Activated naive CD8-positive, alpha-beta T cell (primary cell): ENCODE measurements at regions not wholly inside any gene's neighbourhood (a gene's known extent, or its start where the extent isn't known, plus 50 kb on each side); places are given as distances from the start of the nearest gene placed in this dataset.

Source experiments
- H3K27ac Mint-ChIP-seq: one replicate; pipeline ENCODE4 v1.8.0; 2021; ENCODE audit warnings: mixed read lengths
- H3K27me3 Mint-ChIP-seq: one replicate; pipeline ENCODE4 v1.8.0; 2021; ENCODE audit warnings: mixed read lengths
- H3K36me3 Mint-ChIP-seq: one replicate; pipeline ENCODE4 v1.8.0; 2021; ENCODE audit warnings: mixed read lengths
- H3K4me1 Mint-ChIP-seq: one replicate; pipeline ENCODE4 v1.8.0; 2021; ENCODE audit warnings: low read depth, mixed read lengths
- H3K4me3 Mint-ChIP-seq: one replicate; pipeline ENCODE4 v1.8.0; 2021; ENCODE audit warnings: mild to moderate bottlenecking, mixed read lengths
- H3K9me3 Mint-ChIP-seq: one replicate; pipeline ENCODE4 v1.8.0; 2021; ENCODE audit warnings: low read depth, mixed read lengths

GRCh38 chr7:22663357-22663718 is 63.7 kb upstream of the IL6 start:
- H3K9me3 Mint-ChIP-seq, result no peaks in the 10 kb centered on the region
- peaks cover 9% of the 10 kb centered on the region for H3K27me3 Mint-ChIP-seq
- no peaks in the 10 kb centered on the region for H3K36me3 Mint-ChIP-seq
- peaks cover 24% of the 10 kb centered on the region for H3K4me1 Mint-ChIP-seq
- H3K4me3 Mint-ChIP-seq, result no peak overlapping the region
- H3K27ac Mint-ChIP-seq, result peak overlapping the region; percentile 6

DNA sequence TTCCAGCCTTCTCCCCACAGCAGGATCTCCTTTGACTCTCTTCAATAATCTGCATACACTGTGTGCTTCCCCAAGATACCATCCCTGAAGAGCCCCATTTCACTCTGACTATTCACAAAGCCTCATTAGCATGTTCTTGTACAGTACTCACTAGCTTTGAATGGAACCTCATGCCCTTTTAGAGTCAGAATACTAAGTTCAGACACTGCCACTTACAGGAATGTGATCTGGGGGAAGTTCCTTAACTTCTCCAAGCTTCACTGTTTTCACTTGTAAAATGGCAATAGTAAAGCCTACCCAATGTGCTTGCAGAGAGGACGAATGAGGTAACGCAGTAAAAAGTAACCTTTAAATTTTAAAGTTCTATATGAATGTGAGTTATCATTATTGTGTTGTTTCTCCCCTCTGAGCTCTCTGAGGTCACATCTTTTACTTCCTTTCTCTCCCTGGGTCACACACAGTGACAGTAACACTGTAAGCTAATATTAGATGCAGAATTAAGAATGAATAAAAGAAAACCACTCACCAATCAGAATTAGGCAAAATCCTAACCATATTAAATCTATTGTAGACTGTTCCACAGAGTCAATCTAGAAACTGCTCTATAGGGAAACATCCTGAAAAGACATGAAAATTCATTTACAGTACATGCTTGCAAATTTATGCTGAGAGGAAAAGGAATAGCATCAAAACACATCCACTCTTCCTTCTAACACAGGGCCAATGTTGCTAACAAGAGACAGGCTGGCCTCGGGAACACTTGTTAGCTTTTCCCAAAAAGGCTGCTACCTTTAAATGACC is 64.2 kb upstream of the IL6 start:
- Mint-ChIP-seq H3K9me3 (no peaks in the 10 kb centered on the region), H3K27ac (peak overlapping the region; percentile 16), H3K27me3 (peaks cover 9% of the 10 kb centered on the region), H3K36me3 (no peaks in the 10 kb centered on the region), H3K4me1 (peaks cover 24% of the 10 kb centered on the region), H3K4me3 (no peak overlapping the region)

DNA sequence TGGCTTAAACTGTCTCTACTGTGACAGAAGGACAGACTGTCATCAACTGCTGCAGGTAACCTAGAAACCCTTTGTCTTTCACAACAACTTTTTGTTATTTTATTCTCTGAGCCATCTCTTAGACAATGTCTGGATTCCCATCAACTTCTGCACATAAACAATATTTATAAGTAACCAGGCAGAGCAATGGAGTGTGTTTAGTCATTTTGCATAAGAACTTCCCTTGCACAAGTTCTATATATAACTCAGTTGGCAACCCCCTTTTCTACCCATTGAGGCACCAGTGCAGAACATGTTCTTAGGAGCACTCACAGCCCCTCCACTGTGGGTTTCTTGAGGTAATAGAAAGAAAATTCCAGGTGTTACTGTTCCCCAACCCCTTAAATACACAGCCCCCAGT is 65.0 kb upstream of the IL6 start:
- no peak overlapping the region for H3K4me3 Mint-ChIP-seq
- H3K27ac Mint-ChIP-seq, result peak overlapping the region; percentile 16
- H3K9me3 Mint-ChIP-seq, result no peaks in the 10 kb centered on the region
- peaks cover 9% of the 10 kb centered on the region for H3K27me3 Mint-ChIP-seq
- peaks cover 22% of the 10 kb centered on the region for H3K4me1 Mint-ChIP-seq
- no peaks in the 10 kb centered on the region for H3K36me3 Mint-ChIP-seq

- Mint-ChIP-seq H3K27ac (no peak overlapping the region), H3K36me3 (no peaks in the 10 kb centered on the region), H3K9me3 (no peaks in the 10 kb centered on the region), H3K4me1 (peaks cover 20% of the 10 kb centered on the region), H3K27me3 (peaks cover 7% of the 10 kb centered on the region), H3K4me3 (no peak overlapping the region)
Measured at GRCh38 chr7:22660732-22661131, 66.3 kb upstream of the IL6 start.

GRCh38 chr7:22660293-22660692 is 66.7 kb upstream of the IL6 start:
- Mint-ChIP-seq H3K4me3 (no peak overlapping the region), H3K27ac (no peak overlapping the region), H3K27me3 (peaks cover 7% of the 10 kb centered on the region), H3K9me3 (no peaks in the 10 kb centered on the region), H3K36me3 (no peaks in the 10 kb centered on the region), H3K4me1 (peaks cover 20% of the 10 kb centered on the region)

DNA sequence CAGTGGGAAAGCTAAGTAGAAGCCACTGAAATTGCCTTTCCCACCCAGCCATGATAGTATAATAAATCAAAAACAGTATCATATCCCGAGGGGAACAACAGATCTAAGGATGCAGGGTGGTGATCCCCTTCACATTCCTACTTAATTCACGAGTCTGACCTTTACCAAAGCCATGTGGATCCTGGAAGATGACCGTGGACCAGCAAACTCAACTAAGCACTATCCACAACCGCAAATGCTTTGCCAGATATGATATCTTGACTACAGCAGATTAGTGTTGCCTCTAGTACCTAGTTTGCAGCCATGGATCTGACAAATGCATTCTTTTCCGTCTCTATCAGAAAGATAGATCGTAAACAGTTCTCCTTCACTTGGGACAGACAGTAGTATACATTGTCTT is 67.3 kb upstream of the IL6 start:
- peaks cover 20% of the 10 kb centered on the region for H3K4me1 Mint-ChIP-seq
- H3K36me3 Mint-ChIP-seq, result no peaks in the 10 kb centered on the region
- no peak overlapping the region for H3K27ac Mint-ChIP-seq
- no peaks in the 10 kb centered on the region for H3K9me3 Mint-ChIP-seq
- no peak overlapping the region for H3K4me3 Mint-ChIP-seq
- peaks cover 7% of the 10 kb centered on the region for H3K27me3 Mint-ChIP-seq

GRCh38 chr7:22658031-22658430 is 69.0 kb upstream of the IL6 start:
- Mint-ChIP-seq H3K36me3 (no peaks in the 10 kb centered on the region), H3K9me3 (no peaks in the 10 kb centered on the region), H3K4me3 (no peak overlapping the region), H3K27ac (no peak overlapping the region), H3K27me3 (peaks cover 7% of the 10 kb centered on the region), H3K4me1 (peaks cover 12% of the 10 kb centered on the region)

GRCh38 chr7:22657479-22657878 is 69.5 kb upstream of the IL6 start:
- Mint-ChIP-seq H3K4me1 (peaks cover 7% of the 10 kb centered on the region), H3K27me3 (peaks cover 7% of the 10 kb centered on the region), H3K27ac (no peak overlapping the region), H3K36me3 (no peaks in the 10 kb centered on the region), H3K9me3 (no peaks in the 10 kb centered on the region), H3K4me3 (no peak overlapping the region)

DNA sequence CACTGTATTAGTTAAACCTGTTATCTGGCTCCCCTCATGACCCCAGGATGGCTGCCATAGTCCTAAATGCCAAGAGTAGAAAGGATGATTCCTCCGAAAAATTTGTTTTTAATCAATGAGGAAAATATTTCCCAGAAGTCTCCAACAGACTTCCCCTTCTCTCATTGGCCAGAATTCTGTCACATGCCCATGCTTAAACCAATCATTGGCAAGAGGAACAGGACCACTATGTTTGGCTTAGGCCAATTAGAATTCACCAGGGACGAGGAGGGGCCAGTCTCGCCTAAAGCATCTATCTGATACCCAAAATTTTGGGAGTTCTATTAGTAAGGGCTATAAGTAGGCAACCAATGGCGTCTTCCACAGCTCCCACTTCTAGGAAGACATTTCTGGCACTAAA is 71.2 kb upstream of the IL6 start:
- peaks cover 2% of the 10 kb centered on the region for H3K27me3 Mint-ChIP-seq
- no peaks in the 10 kb centered on the region for H3K36me3 Mint-ChIP-seq
- no peaks in the 10 kb centered on the region for H3K4me1 Mint-ChIP-seq
- H3K4me3 Mint-ChIP-seq, result no peak overlapping the region
- H3K9me3 Mint-ChIP-seq, result peaks cover 2% of the 10 kb centered on the region
- no peak overlapping the region for H3K27ac Mint-ChIP-seq

GRCh38 chr7:22654831-22655230 is 72.2 kb upstream of the IL6 start:
- Mint-ChIP-seq H3K36me3 (peaks cover 3% of the 10 kb centered on the region), H3K27me3 (peaks cover 2% of the 10 kb centered on the region), H3K4me3 (no peak overlapping the region), H3K4me1 (no peaks in the 10 kb centered on the region), H3K27ac (no peak overlapping the region), H3K9me3 (peaks cover 4% of the 10 kb centered on the region)

- no peak overlapping the region for H3K27ac Mint-ChIP-seq
- H3K27me3 Mint-ChIP-seq, result peaks cover 2% of the 10 kb centered on the region
- no peak overlapping the region for H3K4me3 Mint-ChIP-seq
- no peaks in the 10 kb centered on the region for H3K4me1 Mint-ChIP-seq
- peaks cover 3% of the 10 kb centered on the region for H3K36me3 Mint-ChIP-seq
- H3K9me3 Mint-ChIP-seq, result peaks cover 4% of the 10 kb centered on the region
Measured at GRCh38 chr7:22653951-22654350, 73.0 kb upstream of the IL6 start.

GRCh38 chr7:22651534-22652243 is 75.3 kb upstream of the IL6 start:
- Mint-ChIP-seq H3K4me1 (no peaks in the 10 kb centered on the region), H3K4me3 (no peak overlapping the region), H3K27ac (no peak overlapping the region), H3K27me3 (peaks cover 2% of the 10 kb centered on the region), H3K9me3 (peaks cover 4% of the 10 kb centered on the region), H3K36me3 (peaks cover 7% of the 10 kb centered on the region)

DNA sequence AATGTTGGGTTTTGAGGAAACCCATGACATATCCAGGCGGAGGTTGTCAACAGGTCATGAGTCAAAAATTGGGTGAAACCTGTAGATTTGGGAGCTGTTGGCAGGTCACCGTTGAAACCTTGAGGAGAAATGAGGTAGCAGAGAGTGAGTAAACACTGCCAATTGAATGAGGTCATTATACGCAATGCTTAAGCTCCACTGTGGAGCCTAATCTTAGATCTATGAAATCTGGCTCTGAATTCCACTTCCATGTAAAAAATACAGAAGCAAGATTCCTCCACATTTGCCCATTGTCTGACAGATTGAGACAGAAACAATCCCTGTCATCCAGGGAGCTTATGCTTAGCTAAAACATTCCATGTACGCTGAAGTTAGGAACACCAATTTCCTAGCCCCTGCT is 76.0 kb upstream of the IL6 start:
- peaks cover 2% of the 10 kb centered on the region for H3K27me3 Mint-ChIP-seq
- H3K4me3 Mint-ChIP-seq, result no peak overlapping the region
- no peaks in the 10 kb centered on the region for H3K4me1 Mint-ChIP-seq
- no peak overlapping the region for H3K27ac Mint-ChIP-seq
- peaks cover 4% of the 10 kb centered on the region for H3K9me3 Mint-ChIP-seq
- H3K36me3 Mint-ChIP-seq, result peaks cover 7% of the 10 kb centered on the region

DNA sequence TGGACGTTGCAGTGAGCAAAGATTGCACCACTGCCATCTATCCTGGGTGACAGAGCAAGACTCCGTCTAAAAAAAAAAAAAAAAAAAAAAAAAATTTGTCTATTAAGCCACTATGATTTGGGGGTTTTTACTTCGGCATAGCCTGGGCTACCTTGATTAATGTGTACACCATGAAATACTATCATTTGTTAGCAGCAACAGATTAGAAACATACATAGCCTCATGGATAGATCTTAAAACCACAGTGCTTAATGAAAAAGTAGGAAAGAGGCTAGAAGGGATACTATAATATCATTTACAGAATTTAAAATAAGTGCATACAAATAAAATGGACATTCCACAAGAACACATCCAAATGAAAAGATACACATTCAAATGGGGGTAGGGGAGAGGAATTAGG is 77.3 kb upstream of the IL6 start:
- peaks cover 2% of the 10 kb centered on the region for H3K27me3 Mint-ChIP-seq

DNA sequence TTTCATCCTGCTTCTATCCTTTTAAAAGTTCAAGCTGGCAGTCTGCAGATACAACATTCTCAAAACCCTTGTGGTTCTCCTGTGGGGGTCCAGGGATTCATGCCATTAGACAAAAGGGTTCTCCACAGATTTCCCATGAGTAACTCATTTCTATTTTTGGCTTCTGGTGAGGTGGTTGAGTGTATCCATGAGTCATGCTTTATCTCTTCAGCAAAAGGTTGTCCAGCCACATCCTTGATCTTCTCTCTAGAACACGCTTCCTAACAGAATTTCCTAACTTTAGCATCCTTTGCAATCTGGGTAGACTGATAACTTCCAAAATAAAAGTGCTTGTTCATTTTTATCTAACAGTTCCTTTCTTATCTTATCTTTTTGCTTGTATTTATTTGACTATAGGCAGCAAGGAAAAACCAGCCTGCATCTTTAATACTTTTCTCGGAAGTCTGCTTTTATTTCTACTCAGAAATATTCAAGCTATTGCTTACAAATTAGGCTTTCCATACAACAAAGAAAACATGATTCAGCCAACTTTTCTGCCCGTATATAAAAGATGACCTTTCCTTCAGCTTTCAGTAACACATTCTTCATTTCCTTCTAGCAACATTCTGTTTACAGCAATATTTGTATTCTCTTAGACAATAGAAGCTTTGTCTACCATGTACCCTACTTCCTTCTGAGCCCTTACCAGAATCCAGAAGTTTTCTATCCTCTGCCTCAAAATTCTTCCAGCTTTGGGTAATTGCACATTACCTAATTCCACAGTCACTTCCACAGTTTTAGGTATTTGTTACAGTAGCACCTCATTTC is 79.3 kb upstream of the IL6 start:
- Mint-ChIP-seq H3K4me1 (no peaks in the 10 kb centered on the region), H3K36me3 (peaks cover 7% of the 10 kb centered on the region), H3K27me3 (peaks cover 2% of the 10 kb centered on the region)

More for the DNA sequence above, 77.3 kb upstream of the IL6 start:
- Mint-ChIP-seq H3K4me3 (no peak overlapping the region), H3K9me3 (peaks cover 9% of the 10 kb centered on the region), H3K27ac (no peak overlapping the region), H3K4me1 (no peaks in the 10 kb centered on the region), H3K36me3 (peaks cover 7% of the 10 kb centered on the region)

More for the DNA sequence above, 79.3 kb upstream of the IL6 start:
- H3K27ac Mint-ChIP-seq, result no peak overlapping the region
- no peak overlapping the region for H3K4me3 Mint-ChIP-seq
- H3K9me3 Mint-ChIP-seq, result peaks cover 25% of the 10 kb centered on the region
